Suprapubic skin (tissue), 4 donors: ENCODE measurements at regions not wholly inside any gene's neighbourhood (a gene's known extent, or its start where the extent isn't known, plus 50 kb on each side); places are given as distances from the start of the nearest gene placed in this dataset.

Experiments
- DNase-seq, 2 donors: peaks; one replicate each; pipeline ENCODE4 v3.0.0-alpha.2; 2019; ENCODE audit warnings: low spot score in 2 of 2
- H3K27ac ChIP-seq: fragments of 200-600 bp; sonication (generic); one replicate; pipeline ENCODE4 v1.5.1; 2019
- H3K27me3 ChIP-seq: fragments of 200-600 bp; sonication (generic); one replicate; pipeline ENCODE4 v1.5.1; 2019
- H3K36me3 ChIP-seq: fragments of 200-600 bp; sonication (generic); one replicate; pipeline ENCODE4 v1.5.1; 2019
- H3K4me1 ChIP-seq: fragments of 200-600 bp; sonication (generic); one replicate; pipeline ENCODE4 v1.5.1; 2019
- H3K4me3 ChIP-seq: fragments of 200-600 bp; sonication (generic); one replicate; pipeline ENCODE4 v1.5.1; 2019; ENCODE audit warnings: mild to moderate bottlenecking
- H3K9me3 ChIP-seq: fragments of 200-600 bp; sonication (generic); one replicate; pipeline ENCODE4 v1.5.1; 2019
- EP300 ChIP-seq: sonication (generic); formaldehyde crosslinking; IDR thresholded peaks from one replicate; pipeline ENCODE4 v1.6.1; 2017; ENCODE audit warnings: antibody characterized with exemption
- POLR2A ChIP-seq, 2 donors: fragments of 450-650 bp; IDR thresholded peaks; one replicate each; pipeline ENCODE4 v1.6.1; 2017; ENCODE audit warnings: antibody characterized with exemption in 2 of 2, mild to moderate bottlenecking in 2 of 2, moderate library complexity in 2 of 2
- POLR2AphosphoS5 ChIP-seq, 3 donors: sonication (generic); formaldehyde crosslinking; IDR thresholded peaks; one replicate each; pipeline ENCODE4 v1.6.1; 2017; ENCODE audit warnings: antibody characterized with exemption in 3 of 3
- WGBS: methylation state at CpG from one replicate; pipeline ENCODE4 v1.1.5; 2018; 5-methylcytosine and 5-hydroxymethylcytosine counted together
- TF ChIP-seq, protein P1 (sequence below), 2 donors: fragments of 200-600 bp in 1 of 2; fragments of 450-650 bp in 1 of 2; sonication (generic) in 1 of 2; IDR thresholded peaks; one replicate each; pipeline ENCODE4 v1.5.1; 2016 to 2019; ENCODE audit warnings: antibody characterized with exemption in 2 of 2, mild to moderate bottlenecking in 1 of 2, moderate library complexity in 1 of 2

DNA sequence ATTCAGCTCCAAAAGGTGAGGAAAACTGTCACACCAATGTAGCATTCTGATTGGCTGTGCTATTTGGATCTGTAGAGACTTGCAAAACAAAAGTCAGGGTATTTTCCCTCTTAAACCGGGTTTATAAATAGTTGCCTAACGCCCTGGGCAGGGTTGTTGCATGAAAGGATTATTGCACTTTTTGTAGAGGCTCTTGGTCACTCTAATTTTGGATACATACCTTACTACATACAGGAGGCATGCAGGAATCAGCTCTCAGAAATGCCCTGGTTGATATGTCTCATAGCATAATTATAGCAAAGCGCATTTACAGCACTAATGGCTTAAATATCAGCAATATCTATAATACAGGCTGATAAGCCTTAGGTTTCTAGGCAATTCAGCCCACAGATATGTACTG lies 200.0 kb upstream of the GDNF start:
- Histone ChIP-seq H3K9me3 (no peaks in the 10 kb centered on the region), H3K4me1 (no peaks in the 10 kb centered on the region), H3K36me3 (no peaks in the 10 kb centered on the region), H3K4me3 (no peak overlapping the region), H3K27ac (no peak overlapping the region), H3K27me3 (no peaks in the 10 kb centered on the region)
- 41% methylated on average over 3 of the region's 3 CpGs for WGBS
- no peak for TF ChIP-seq POLR2AphosphoS5 (IDR thresholded peaks at IDR 0.05)
- TF ChIP-seq POLR2A (IDR thresholded peaks at IDR 0.05): no peak
- no peak for TF ChIP-seq EP300
- TF ChIP-seq, protein P1, sequence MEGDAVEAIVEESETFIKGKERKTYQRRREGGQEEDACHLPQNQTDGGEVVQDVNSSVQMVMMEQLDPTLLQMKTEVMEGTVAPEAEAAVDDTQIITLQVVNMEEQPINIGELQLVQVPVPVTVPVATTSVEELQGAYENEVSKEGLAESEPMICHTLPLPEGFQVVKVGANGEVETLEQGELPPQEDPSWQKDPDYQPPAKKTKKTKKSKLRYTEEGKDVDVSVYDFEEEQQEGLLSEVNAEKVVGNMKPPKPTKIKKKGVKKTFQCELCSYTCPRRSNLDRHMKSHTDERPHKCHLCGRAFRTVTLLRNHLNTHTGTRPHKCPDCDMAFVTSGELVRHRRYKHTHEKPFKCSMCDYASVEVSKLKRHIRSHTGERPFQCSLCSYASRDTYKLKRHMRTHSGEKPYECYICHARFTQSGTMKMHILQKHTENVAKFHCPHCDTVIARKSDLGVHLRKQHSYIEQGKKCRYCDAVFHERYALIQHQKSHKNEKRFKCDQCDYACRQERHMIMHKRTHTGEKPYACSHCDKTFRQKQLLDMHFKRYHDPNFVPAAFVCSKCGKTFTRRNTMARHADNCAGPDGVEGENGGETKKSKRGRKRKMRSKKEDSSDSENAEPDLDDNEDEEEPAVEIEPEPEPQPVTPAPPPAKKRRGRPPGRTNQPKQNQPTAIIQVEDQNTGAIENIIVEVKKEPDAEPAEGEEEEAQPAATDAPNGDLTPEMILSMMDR (IDR thresholded peaks at IDR 0.05): no peak
- DNase-seq: no peak

- H3K27ac ChIP-seq: no peak overlapping the region
- H3K9me3 ChIP-seq: no peaks in the 10 kb centered on the region
- DNase-seq: no peak
- no peaks in the 10 kb centered on the region for H3K36me3 ChIP-seq
- no peaks in the 10 kb centered on the region for H3K4me1 ChIP-seq
- H3K27me3 ChIP-seq: no peaks in the 10 kb centered on the region
- no peak overlapping the region for H3K4me3 ChIP-seq
- TF ChIP-seq, protein P1 (IDR thresholded peaks at IDR 0.05): no peak
- no peak for TF ChIP-seq POLR2AphosphoS5 (IDR thresholded peaks at IDR 0.05)
- TF ChIP-seq EP300: no peak
- TF ChIP-seq POLR2A (IDR thresholded peaks at IDR 0.05): no peak
- WGBS: 70% methylated on average over 2 of the region's 2 CpGs
These were observed 199.2 kb upstream of the GDNF start for GRCh38 chr5:38039091-38039490.

DNA sequence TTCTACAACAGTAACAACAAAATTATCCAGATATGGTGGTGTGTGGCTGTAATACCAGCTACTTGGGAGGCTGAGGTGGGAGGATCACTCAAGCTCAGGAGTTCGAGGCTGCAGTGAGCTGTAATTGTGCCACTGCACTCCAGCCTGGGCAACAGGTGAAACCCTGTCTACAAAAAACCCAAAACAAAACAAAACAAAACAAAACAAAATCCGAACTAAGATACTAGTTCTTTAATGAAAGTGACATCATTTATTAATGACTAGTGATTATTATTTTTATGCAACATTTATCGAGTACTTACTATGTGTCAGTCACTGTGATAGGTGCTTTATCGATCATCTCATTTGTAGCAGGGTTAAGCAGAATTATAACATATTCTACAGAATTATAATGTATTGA lies 196.9 kb upstream of the GDNF start:
- no peak overlapping the region for H3K27ac ChIP-seq
- no peak overlapping the region for H3K4me3 ChIP-seq
- H3K36me3 ChIP-seq: no peaks in the 10 kb centered on the region
- H3K27me3 ChIP-seq: no peaks in the 10 kb centered on the region
- H3K4me1 ChIP-seq: peaks cover 3% of the 10 kb centered on the region
- no peak for DNase-seq
- H3K9me3 ChIP-seq: no peaks in the 10 kb centered on the region
- no peak for TF ChIP-seq EP300
- TF ChIP-seq, protein P1 (IDR thresholded peaks at IDR 0.05): no peak
- no peak for TF ChIP-seq POLR2AphosphoS5 (IDR thresholded peaks at IDR 0.05)
- TF ChIP-seq POLR2A (IDR thresholded peaks at IDR 0.05): no peak
- WGBS: 91% methylated on average over 4 of the region's 4 CpGs

DNA sequence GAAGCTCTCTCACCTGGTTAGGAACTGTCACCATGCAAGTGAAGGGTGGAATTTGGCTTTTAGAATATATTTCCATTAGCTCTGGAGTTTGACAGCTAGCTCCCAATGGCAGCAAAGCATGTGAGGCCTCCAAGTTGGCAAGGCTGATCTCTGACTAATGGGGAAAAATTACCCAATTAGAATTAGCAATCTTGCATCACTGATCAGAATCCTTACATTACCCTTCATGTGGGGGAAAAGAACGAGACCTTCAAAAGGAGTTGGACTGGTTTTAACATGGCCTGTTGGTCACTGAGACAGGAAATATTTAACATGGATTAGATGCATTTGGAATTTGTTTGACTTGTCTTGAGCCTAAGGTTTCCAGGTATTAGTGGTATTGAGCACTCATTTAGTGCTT lies 192.3 kb upstream of the GDNF start:
- H3K4me3 ChIP-seq: no peak overlapping the region
- no peak overlapping the region for H3K27ac ChIP-seq
- no peaks in the 10 kb centered on the region for H3K36me3 ChIP-seq
- H3K9me3 ChIP-seq: no peaks in the 10 kb centered on the region
- no peaks in the 10 kb centered on the region for H3K27me3 ChIP-seq
- peaks cover 12% of the 10 kb centered on the region for H3K4me1 ChIP-seq
- DNase-seq: no peak
- WGBS: 48% methylated on average over 1 of the region's 1 CpG
- TF ChIP-seq POLR2AphosphoS5 (IDR thresholded peaks at IDR 0.05): no peak
- TF ChIP-seq EP300: no peak
- TF ChIP-seq, protein P1 (IDR thresholded peaks at IDR 0.05): no peak
- no peak for TF ChIP-seq POLR2A (IDR thresholded peaks at IDR 0.05)

- WGBS: 20% methylated on average over 1 of the region's 1 CpG
- no peaks in the 10 kb centered on the region for H3K36me3 ChIP-seq
- no peak for DNase-seq
- H3K4me3 ChIP-seq: no peak overlapping the region
- peaks cover 12% of the 10 kb centered on the region for H3K4me1 ChIP-seq
- TF ChIP-seq EP300 (no peak), POLR2AphosphoS5 (IDR thresholded peaks at IDR 0.05) (no peak), POLR2A (IDR thresholded peaks at IDR 0.05) (no peak)
- TF ChIP-seq, protein P1 (IDR thresholded peaks at IDR 0.05): no peak
- no peaks in the 10 kb centered on the region for H3K9me3 ChIP-seq
- H3K27ac ChIP-seq: no peak overlapping the region
- no peaks in the 10 kb centered on the region for H3K27me3 ChIP-seq
These were observed 191.5 kb upstream of the GDNF start for GRCh38 chr5:38031304-38031703.
